ENCODE measurements at regions not wholly inside any gene's neighbourhood (a gene's known extent, or its start where the extent isn't known, plus 50 kb on each side); places are given as distances from the start of the nearest gene placed in this dataset.
"Not testable (repeated sequence)": the region's sequence is repeated elsewhere in the genome, so short reads cannot be mapped to it uniquely, and the experiment has no call there.

GRCh38 chr16:5222761-5223160 is 125.2 kb upstream of the EEF2KMT start:
- H3K4me3 ChIP-seq: no peak overlapping the region
- no peak for TF ChIP-seq CTCF (IDR thresholded peaks at IDR 0.05; ENCODE audit: control extremely low read depth, extremely low read depth)
- no peaks in the 10 kb centered on the region for H3K36me3 ChIP-seq (ENCODE audit: control insufficient read depth in 4 of 4, insufficient read depth in 4 of 4, low read length in 4 of 4)
- H3K9ac ChIP-seq (ENCODE audit: insufficient read depth in 1 of 2, low read length in 2 of 2): no peak overlapping the region
- peaks cover 0 to 2% (median 0%) of the 10 kb centered on the region in 4 donors for H3K9me3 ChIP-seq (ENCODE audit: control insufficient read depth in 4 of 4, insufficient read depth in 3 of 4, low read length in 3 of 4)
- H3K27ac ChIP-seq (ENCODE audit: low read depth in 1 of 2, low read length in 1 of 2): no peak overlapping the region
- 84% methylated on average over 4 of the region's 4 CpGs for WGBS, 2 donors
- H3K27me3 ChIP-seq (ENCODE audit: control insufficient read depth in 3 of 3, insufficient read depth in 3 of 3, low read length in 2 of 3): no peaks in the 10 kb centered on the region
- no peaks in the 10 kb centered on the region for H3K4me1 ChIP-seq (ENCODE audit: control insufficient read depth in 5 of 5, insufficient read depth in 5 of 5, low read length in 5 of 5)
- ATAC-seq (ENCODE audit: insufficient read depth, low FRiP score) (no peak), DNase-seq (no peak)

GRCh38 chr16:5221831-5222230 is 124.2 kb upstream of the EEF2KMT start:
- not testable (repeated sequence) for H3K27me3 ChIP-seq (ENCODE audit: control insufficient read depth in 3 of 3, insufficient read depth in 3 of 3, low read length in 2 of 3); H3K9me3 ChIP-seq (ENCODE audit: control insufficient read depth in 4 of 4, insufficient read depth in 3 of 4, low read length in 3 of 4); DNase-seq; H3K4me3 ChIP-seq; H3K27ac ChIP-seq (ENCODE audit: low read depth in 1 of 2, low read length in 1 of 2); ATAC-seq (ENCODE audit: insufficient read depth, low FRiP score); H3K4me1 ChIP-seq (ENCODE audit: control insufficient read depth in 5 of 5, insufficient read depth in 5 of 5, low read length in 5 of 5); H3K9ac ChIP-seq (ENCODE audit: insufficient read depth in 1 of 2, low read length in 2 of 2); H3K36me3 ChIP-seq (ENCODE audit: control insufficient read depth in 4 of 4, insufficient read depth in 4 of 4, low read length in 4 of 4)
- 94 to 95% methylated on average over 14 to 20 of the region's 20 CpGs for WGBS, 2 donors

- ATAC-seq (ENCODE audit: insufficient read depth, low FRiP score) (no peak), DNase-seq (no peak)
- Histone ChIP-seq H3K27me3 (ENCODE audit: control insufficient read depth in 3 of 3, insufficient read depth in 3 of 3, low read length in 2 of 3) (no peaks in the 10 kb centered on the region), H3K9ac (ENCODE audit: insufficient read depth in 1 of 2, low read length in 2 of 2) (no peak overlapping the region), H3K4me1 (ENCODE audit: control insufficient read depth in 5 of 5, insufficient read depth in 5 of 5, low read length in 5 of 5) (no peaks in the 10 kb centered on the region), H3K4me3 (no peak overlapping the region), H3K27ac (ENCODE audit: low read depth in 1 of 2, low read length in 1 of 2) (no peak overlapping the region), H3K36me3 (ENCODE audit: control insufficient read depth in 4 of 4, insufficient read depth in 4 of 4, low read length in 4 of 4) (no peaks in the 10 kb centered on the region), H3K9me3 (ENCODE audit: control insufficient read depth in 4 of 4, insufficient read depth in 3 of 4, low read length in 3 of 4) (peaks cover 0 to 3% (median 0%) of the 10 kb centered on the region in 4 donors)
- 78 to 88% methylated on average over 4 of the region's 4 CpGs for WGBS, 2 donors
- TF ChIP-seq CTCF (IDR thresholded peaks at IDR 0.05; ENCODE audit: control extremely low read depth, extremely low read depth): no peak
Observed at GRCh38 chr16:5220705-5221104, 123.1 kb upstream of the EEF2KMT start.

DNA sequence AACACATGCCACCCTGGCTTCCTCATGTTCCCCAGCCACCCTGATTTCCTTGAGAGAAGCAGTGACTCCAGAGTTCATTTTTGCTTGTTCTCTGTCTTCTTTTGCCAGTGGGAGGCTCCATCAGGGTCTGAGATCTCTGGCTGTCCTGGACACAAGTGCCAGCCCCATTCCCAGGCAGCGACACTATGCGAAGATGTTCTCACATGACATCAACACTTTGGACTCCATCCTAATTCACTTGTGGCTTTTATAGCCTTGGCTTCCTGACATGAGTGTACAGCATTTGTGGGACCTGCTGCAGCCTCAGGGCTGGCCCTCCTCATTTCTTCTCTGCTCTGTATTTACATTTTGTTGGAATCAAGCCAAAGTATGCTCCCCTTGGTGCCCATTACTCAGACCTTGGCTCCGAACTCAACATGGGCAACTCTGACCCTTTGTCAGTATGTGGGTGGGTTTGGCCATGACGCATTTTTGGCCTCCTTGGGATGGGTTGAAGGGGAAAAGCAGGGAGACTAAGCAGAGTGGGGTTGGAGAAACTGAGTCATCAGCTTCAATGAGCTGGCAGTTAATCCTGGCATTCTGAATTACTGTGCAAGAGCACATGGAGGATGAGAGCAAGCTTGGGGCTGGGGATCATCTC is 119.0 kb upstream of the EEF2KMT start:
- Histone ChIP-seq H3K4me1 (ENCODE audit: control insufficient read depth in 5 of 5, insufficient read depth in 5 of 5, low read length in 5 of 5) (no peaks in the 10 kb centered on the region), H3K27ac (ENCODE audit: low read depth in 1 of 2, low read length in 1 of 2) (no peak overlapping the region), H3K4me3 (no peak overlapping the region), H3K36me3 (ENCODE audit: control insufficient read depth in 4 of 4, insufficient read depth in 4 of 4, low read length in 4 of 4) (no peaks in the 10 kb centered on the region), H3K9me3 (ENCODE audit: control insufficient read depth in 4 of 4, insufficient read depth in 3 of 4, low read length in 3 of 4) (peaks cover 0 to 2% (median 0%) of the 10 kb centered on the region in 4 donors), H3K27me3 (ENCODE audit: control insufficient read depth in 3 of 3, insufficient read depth in 3 of 3, low read length in 2 of 3) (no peaks in the 10 kb centered on the region), H3K9ac (ENCODE audit: insufficient read depth in 1 of 2, low read length in 2 of 2) (no peak overlapping the region)
- DNase-seq (no peak), ATAC-seq (ENCODE audit: insufficient read depth, low FRiP score) (no peak)
- no peak for TF ChIP-seq CTCF (IDR thresholded peaks at IDR 0.05; ENCODE audit: control extremely low read depth, extremely low read depth)
- WGBS, 2 donors: 70 to 84% methylated on average over 4 of the region's 4 CpGs

Data from lung (tissue), 11 donors.